ENCODE measurements at regions not wholly inside any gene's neighbourhood (a gene's known extent, or its start where the extent isn't known, plus 50 kb on each side); places are given as distances from the start of the nearest gene placed in this dataset.

DNA sequence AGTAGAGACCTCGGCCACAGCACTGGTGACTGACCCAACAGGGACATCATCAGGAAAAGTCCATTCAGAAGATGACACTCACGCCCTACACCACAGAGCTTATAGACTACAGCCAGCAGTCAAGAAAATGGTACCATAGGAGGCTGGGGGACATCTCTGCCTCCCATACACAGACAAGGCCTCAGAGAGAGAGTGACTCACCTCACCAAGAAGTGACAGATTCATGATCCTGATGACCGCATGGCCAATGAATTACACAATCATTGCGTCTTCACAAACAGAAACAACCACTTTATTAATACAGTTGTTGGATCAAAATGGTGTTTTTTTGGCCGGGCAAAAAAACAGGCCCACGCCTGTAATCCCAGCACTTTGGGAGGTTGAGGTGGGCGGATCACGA, 260.8 kb upstream of the TSHZ3 start:
- no peak overlapping the region for H2BK5ac ChIP-seq (ENCODE audit: low read length)
- H3K4me3 ChIP-seq (ENCODE audit: low read length in 2 of 2), result no peak overlapping the region
- no peaks in the 10 kb centered on the region for H3K4me1 ChIP-seq (ENCODE audit: control insufficient read depth in 2 of 2, insufficient read depth in 1 of 2, low read depth in 1 of 2, low read length in 2 of 2)
- H3K18ac ChIP-seq (ENCODE audit: low read length), result no peak overlapping the region
- no peak overlapping the region for H2AFZ ChIP-seq (ENCODE audit: low read length)
- H2BK12ac ChIP-seq (ENCODE audit: low read length), result no peak overlapping the region
- no peak overlapping the region for H2AK5ac ChIP-seq (ENCODE audit: low read depth, low read length)
- WGBS, 2 donors (ENCODE audit: extremely low coverage in 2 of 2, insufficient read length in 2 of 2, insufficient replicate concordance in 1 of 2), result no CpG with 5 or more reads among the region's 8 CpGs
- no peak overlapping the region for H3K9ac ChIP-seq (ENCODE audit: low read depth, low read length, poor library complexity)
- no peak overlapping the region for H3K4ac ChIP-seq (ENCODE audit: low read length)
- no peaks in the 10 kb centered on the region for H3K27me3 ChIP-seq (ENCODE audit: control insufficient read depth in 3 of 3, insufficient read depth in 3 of 3, low read depth in 1 of 3, low read length in 3 of 3)
- H3K79me1 ChIP-seq (ENCODE audit: low read depth, low read length), result no peaks in the 10 kb centered on the region
- no peak overlapping the region for H3K27ac ChIP-seq (replicated peaks; ENCODE audit: low read length)
- no peak overlapping the region for H3K4me2 ChIP-seq (ENCODE audit: insufficient read depth, low read length, poor library complexity, severe bottlenecking)
- H3K14ac ChIP-seq (ENCODE audit: low read length), result no peak overlapping the region
- no peaks in the 10 kb centered on the region for H3K36me3 ChIP-seq (replicated peaks in 1 of 2; ENCODE audit: control insufficient read depth in 2 of 2, insufficient read depth in 2 of 2, low read length in 2 of 2)
- no peak overlapping the region for H4K91ac ChIP-seq (ENCODE audit: low read depth, low read length, poor library complexity)
- H2BK15ac ChIP-seq (ENCODE audit: low read length), result no peak overlapping the region
- H4K8ac ChIP-seq (ENCODE audit: low read depth, low read length), result no peak overlapping the region
- no peak overlapping the region for H2BK120ac ChIP-seq (ENCODE audit: low read depth, low read length)
- no peak for DNase-seq (ENCODE audit: low spot score)
- no peaks in the 10 kb centered on the region for H3K9me3 ChIP-seq (replicated peaks in 1 of 2; ENCODE audit: control insufficient read depth in 2 of 2, insufficient read depth in 1 of 2, low read depth in 1 of 2, low read length in 2 of 2)
- no peak overlapping the region for H3K23ac ChIP-seq (ENCODE audit: low read depth, low read length, poor library complexity)

DNA sequence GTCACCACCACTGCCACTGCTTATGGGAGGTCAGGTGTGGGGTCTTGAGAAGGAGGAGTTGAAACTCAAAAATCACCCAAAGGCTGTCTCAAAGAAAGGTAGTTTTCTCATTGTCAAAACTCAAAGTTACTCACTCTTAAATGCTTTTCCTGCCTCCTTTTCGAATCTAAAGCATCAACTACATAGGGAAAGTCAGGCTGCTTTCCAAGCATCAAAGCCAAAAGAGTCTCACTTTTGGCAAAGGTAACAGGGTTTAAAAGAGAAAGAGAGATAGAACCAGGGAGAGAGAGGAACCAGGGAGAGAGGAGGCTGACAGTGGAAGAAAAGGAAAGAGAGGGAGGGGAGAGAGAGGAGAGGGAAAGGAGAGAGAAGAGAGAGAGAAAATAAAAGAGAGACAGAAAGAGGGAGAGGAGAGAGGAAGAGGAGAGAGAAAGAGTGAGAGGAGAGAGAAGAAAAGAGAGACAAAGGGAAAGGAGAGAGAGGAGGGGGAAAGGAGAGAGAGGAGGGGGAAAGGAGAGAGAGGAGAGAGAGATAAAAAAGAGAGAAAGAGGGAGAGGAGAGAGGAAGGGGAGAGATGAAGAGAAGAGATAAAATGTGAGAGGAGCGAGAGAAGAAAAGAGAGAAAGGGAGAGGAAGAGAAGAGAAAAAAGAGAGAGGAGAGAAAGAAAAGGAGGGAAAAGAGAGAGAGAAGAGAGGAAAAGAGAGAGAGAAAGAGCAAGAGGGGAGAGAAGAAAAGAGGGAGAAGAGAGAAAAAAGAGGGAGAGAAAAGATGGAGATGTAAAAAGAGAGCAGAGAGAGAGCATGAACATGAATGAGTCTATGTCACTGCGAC, 262.0 kb upstream of the TSHZ3 start:
- no peak overlapping the region for H3K14ac ChIP-seq (ENCODE audit: low read length)
- WGBS, 2 donors (ENCODE audit: extremely low coverage in 2 of 2, insufficient read length in 2 of 2, insufficient replicate concordance in 1 of 2), result 100% methylated on average over 1 of the region's 3 CpGs; no CpG with 5 or more reads in 1 of the 2 donors

DNA sequence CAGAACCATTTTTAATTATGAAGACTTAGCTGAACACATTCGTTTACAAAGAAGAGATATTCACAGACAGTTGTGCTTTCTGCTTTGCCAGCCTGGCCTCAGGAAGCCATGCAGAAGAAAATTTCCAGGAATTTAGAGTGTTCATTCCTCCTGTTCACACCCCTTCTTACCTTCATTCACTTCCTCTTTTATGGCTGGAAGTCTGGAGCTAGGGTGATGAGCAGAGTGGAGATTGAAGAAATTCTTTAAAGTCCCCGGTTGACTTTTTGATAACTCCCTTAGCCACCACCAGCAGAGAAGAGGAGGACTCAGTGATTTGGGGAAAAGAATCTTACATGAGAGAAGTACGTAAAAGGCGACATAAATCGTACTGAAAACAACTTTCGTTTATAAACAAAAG, 263.6 kb upstream of the TSHZ3 start:
- no peak for DNase-seq (ENCODE audit: low spot score)
- Histone ChIP-seq H3K23ac (ENCODE audit: low read depth, low read length, poor library complexity) (no peak overlapping the region), H3K4me3 (ENCODE audit: low read length in 2 of 2) (no peak overlapping the region), H3K4ac (ENCODE audit: low read length) (no peak overlapping the region), H3K27me3 (ENCODE audit: control insufficient read depth in 3 of 3, insufficient read depth in 3 of 3, low read depth in 1 of 3, low read length in 3 of 3) (no peaks in the 10 kb centered on the region), H3K18ac (ENCODE audit: low read length) (no peak overlapping the region), H3K27ac (replicated peaks; ENCODE audit: low read length) (no peak overlapping the region), H4K91ac (ENCODE audit: low read depth, low read length, poor library complexity) (no peak overlapping the region), H3K9ac (ENCODE audit: low read depth, low read length, poor library complexity) (no peak overlapping the region), H2BK120ac (ENCODE audit: low read depth, low read length) (no peak overlapping the region), H3K14ac (ENCODE audit: low read length) (no peak overlapping the region), H3K9me3 (replicated peaks in 1 of 2; ENCODE audit: control insufficient read depth in 2 of 2, insufficient read depth in 1 of 2, low read depth in 1 of 2, low read length in 2 of 2) (no peaks in the 10 kb centered on the region), H2AFZ (ENCODE audit: low read length) (no peak overlapping the region), H2BK12ac (ENCODE audit: low read length) (no peak overlapping the region), H3K79me1 (ENCODE audit: low read depth, low read length) (no peaks in the 10 kb centered on the region), H2BK5ac (ENCODE audit: low read length) (no peak overlapping the region), H2BK15ac (ENCODE audit: low read length) (no peak overlapping the region), H3K4me2 (ENCODE audit: insufficient read depth, low read length, poor library complexity, severe bottlenecking) (no peak overlapping the region), H3K4me1 (ENCODE audit: control insufficient read depth in 2 of 2, insufficient read depth in 1 of 2, low read depth in 1 of 2, low read length in 2 of 2) (no peaks in the 10 kb centered on the region), H3K36me3 (replicated peaks in 1 of 2; ENCODE audit: control insufficient read depth in 2 of 2, insufficient read depth in 2 of 2, low read length in 2 of 2) (no peaks in the 10 kb centered on the region), H2AK5ac (ENCODE audit: low read depth, low read length) (no peak overlapping the region), H4K8ac (ENCODE audit: low read depth, low read length) (no peak overlapping the region)
- WGBS, 2 donors (ENCODE audit: extremely low coverage in 2 of 2, insufficient read length in 2 of 2, insufficient replicate concordance in 1 of 2), result no CpG with 5 or more reads among the region's 6 CpGs

More for the DNA sequence above, 262.0 kb upstream of the TSHZ3 start:
- H3K79me1 ChIP-seq (ENCODE audit: low read depth, low read length), result no peaks in the 10 kb centered on the region
- no peaks in the 10 kb centered on the region for H3K36me3 ChIP-seq (replicated peaks in 1 of 2; ENCODE audit: control insufficient read depth in 2 of 2, insufficient read depth in 2 of 2, low read length in 2 of 2)
- no peak overlapping the region for H2BK120ac ChIP-seq (ENCODE audit: low read depth, low read length)
- H3K27ac ChIP-seq (replicated peaks; ENCODE audit: low read length), result no peak overlapping the region
- no peak overlapping the region for H3K23ac ChIP-seq (ENCODE audit: low read depth, low read length, poor library complexity)
- H3K9me3 ChIP-seq (replicated peaks in 1 of 2; ENCODE audit: control insufficient read depth in 2 of 2, insufficient read depth in 1 of 2, low read depth in 1 of 2, low read length in 2 of 2), result no peaks in the 10 kb centered on the region
- H4K8ac ChIP-seq (ENCODE audit: low read depth, low read length), result no peak overlapping the region
- H2AK5ac ChIP-seq (ENCODE audit: low read depth, low read length), result no peak overlapping the region
- H3K4ac ChIP-seq (ENCODE audit: low read length), result no peak overlapping the region
- H3K27me3 ChIP-seq (ENCODE audit: control insufficient read depth in 3 of 3, insufficient read depth in 3 of 3, low read depth in 1 of 3, low read length in 3 of 3), result no peaks in the 10 kb centered on the region
- no peak overlapping the region for H3K4me3 ChIP-seq (ENCODE audit: low read length in 2 of 2)
- H2AFZ ChIP-seq (ENCODE audit: low read length), result no peak overlapping the region
- H3K9ac ChIP-seq (ENCODE audit: low read depth, low read length, poor library complexity), result no peak overlapping the region
- no peak overlapping the region for H2BK15ac ChIP-seq (ENCODE audit: low read length)
- H4K91ac ChIP-seq (ENCODE audit: low read depth, low read length, poor library complexity), result no peak overlapping the region
- H3K4me1 ChIP-seq (ENCODE audit: control insufficient read depth in 2 of 2, insufficient read depth in 1 of 2, low read depth in 1 of 2, low read length in 2 of 2), result no peaks in the 10 kb centered on the region
- no peak for DNase-seq (ENCODE audit: low spot score)
- H3K4me2 ChIP-seq (ENCODE audit: insufficient read depth, low read length, poor library complexity, severe bottlenecking), result no peak overlapping the region
- H2BK12ac ChIP-seq (ENCODE audit: low read length), result no peak overlapping the region
- H2BK5ac ChIP-seq (ENCODE audit: low read length), result no peak overlapping the region
- H3K18ac ChIP-seq (ENCODE audit: low read length), result no peak overlapping the region

DNA sequence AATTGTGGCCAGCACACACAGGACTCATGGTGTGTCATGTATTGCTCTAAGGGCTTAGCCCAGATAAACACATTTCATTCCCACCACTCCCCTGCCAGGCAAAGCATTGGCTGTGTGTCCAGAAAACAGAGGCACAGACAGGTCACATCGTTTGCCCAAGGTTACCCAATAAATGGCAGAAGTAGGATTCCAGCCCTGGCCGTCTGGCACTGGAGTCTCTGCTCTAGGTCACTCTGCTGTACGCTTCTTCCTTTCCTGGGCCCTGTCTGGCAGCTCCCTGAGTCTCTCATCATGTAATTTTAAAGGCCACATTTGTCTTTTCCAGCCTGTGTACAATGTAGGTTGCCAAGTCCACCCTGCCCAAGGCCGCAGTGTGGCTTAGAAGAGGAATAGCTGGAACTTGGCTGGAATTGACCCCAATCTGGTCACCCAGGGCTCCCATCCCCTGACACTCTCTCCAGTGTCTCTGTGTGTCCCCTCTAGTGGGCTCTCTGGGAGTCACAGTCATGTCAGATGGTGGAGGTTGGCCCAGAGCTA, 264.5 kb upstream of the TSHZ3 start:
- Histone ChIP-seq H4K8ac (ENCODE audit: low read depth, low read length) (no peak overlapping the region), H3K4me3 (ENCODE audit: low read length in 2 of 2) (no peak overlapping the region), H2AFZ (ENCODE audit: low read length) (no peak overlapping the region), H4K91ac (ENCODE audit: low read depth, low read length, poor library complexity) (no peak overlapping the region), H3K4ac (ENCODE audit: low read length) (no peak overlapping the region), H3K9ac (ENCODE audit: low read depth, low read length, poor library complexity) (no peak overlapping the region), H3K79me1 (ENCODE audit: low read depth, low read length) (no peaks in the 10 kb centered on the region), H3K27ac (replicated peaks; ENCODE audit: low read length) (no peak overlapping the region), H3K27me3 (ENCODE audit: control insufficient read depth in 3 of 3, insufficient read depth in 3 of 3, low read depth in 1 of 3, low read length in 3 of 3) (no peaks in the 10 kb centered on the region), H3K4me2 (ENCODE audit: insufficient read depth, low read length, poor library complexity, severe bottlenecking) (no peak overlapping the region), H3K14ac (ENCODE audit: low read length) (no peak overlapping the region), H2BK15ac (ENCODE audit: low read length) (no peak overlapping the region), H2BK5ac (ENCODE audit: low read length) (no peak overlapping the region), H2BK120ac (ENCODE audit: low read depth, low read length) (no peak overlapping the region), H2BK12ac (ENCODE audit: low read length) (peak overlapping the region; percentile 66), H3K9me3 (replicated peaks in 1 of 2; ENCODE audit: control insufficient read depth in 2 of 2, insufficient read depth in 1 of 2, low read depth in 1 of 2, low read length in 2 of 2) (no peaks in the 10 kb centered on the region), H3K23ac (ENCODE audit: low read depth, low read length, poor library complexity) (no peak overlapping the region), H3K18ac (ENCODE audit: low read length) (no peak overlapping the region), H3K36me3 (replicated peaks in 1 of 2; ENCODE audit: control insufficient read depth in 2 of 2, insufficient read depth in 2 of 2, low read length in 2 of 2) (no peaks in the 10 kb centered on the region), H3K4me1 (ENCODE audit: control insufficient read depth in 2 of 2, insufficient read depth in 1 of 2, low read depth in 1 of 2, low read length in 2 of 2) (no peaks in the 10 kb centered on the region), H2AK5ac (ENCODE audit: low read depth, low read length) (no peak overlapping the region)
- WGBS, 2 donors (ENCODE audit: extremely low coverage in 2 of 2, insufficient read length in 2 of 2, insufficient replicate concordance in 1 of 2), result no CpG with 5 or more reads among the region's 4 CpGs
- DNase-seq (ENCODE audit: low spot score), result no peak

Measured in neuronal stem cell (in vitro differentiated cells).